Fibroblast of peridontal ligament (primary cell): ENCODE measurements at regions not wholly inside any gene's neighbourhood (a gene's known extent, or its start where the extent isn't known, plus 50 kb on each side); places are given as distances from the start of the nearest gene placed in this dataset.

Experiments
- DNase-seq: peaks from one replicate; pipeline ENCODE4 v3.0.0-alpha.2; 2010; ENCODE audit errors: extremely low read depth

GRCh38 chr6:101296169-101296960, 97.1 kb upstream of the GRIK2 start:
- DNase-seq, result peak; percentile 74

- no peak for DNase-seq
Measured at GRCh38 chr6:101302593-101302992, 90.9 kb upstream of the GRIK2 start.

- DNase-seq, result no peak
Measured at GRCh38 chr6:101303495-101303894, 90.0 kb upstream of the GRIK2 start.

GRCh38 chr6:101312652-101313051, 80.9 kb upstream of the GRIK2 start:
- no peak for DNase-seq

- no peak for DNase-seq
Measured at GRCh38 chr6:101322921-101323320, 70.6 kb upstream of the GRIK2 start.

- no peak for DNase-seq
Measured at GRCh38 chr6:101326411-101326810, 67.1 kb upstream of the GRIK2 start.

GRCh38 chr6:101341926-101342325, 51.6 kb upstream of the GRIK2 start:
- no peak for DNase-seq
